GM19035 (cell line): ENCODE measurements at regions not wholly inside any gene's neighbourhood (a gene's known extent, or its start where the extent isn't known, plus 50 kb on each side); places are given as distances from the start of the nearest gene placed in this dataset.

Experiments used
- ATAC-seq: cut with Tn5 transposase; IDR thresholded peaks from one replicate; pipeline ENCODE4 v1.9.1; 2021; ENCODE audit not compliant: unreplicated experiment

GRCh38 chr5:4164167-4164566, 568.5 kb downstream of the IRX1 start:
- ATAC-seq, result no peak

GRCh38 chr5:4180703-4181102, 585.1 kb downstream of the IRX1 start:
- ATAC-seq, result no peak

- no peak for ATAC-seq
Measured at GRCh38 chr5:4182144-4182543, 586.5 kb downstream of the IRX1 start.

DNA sequence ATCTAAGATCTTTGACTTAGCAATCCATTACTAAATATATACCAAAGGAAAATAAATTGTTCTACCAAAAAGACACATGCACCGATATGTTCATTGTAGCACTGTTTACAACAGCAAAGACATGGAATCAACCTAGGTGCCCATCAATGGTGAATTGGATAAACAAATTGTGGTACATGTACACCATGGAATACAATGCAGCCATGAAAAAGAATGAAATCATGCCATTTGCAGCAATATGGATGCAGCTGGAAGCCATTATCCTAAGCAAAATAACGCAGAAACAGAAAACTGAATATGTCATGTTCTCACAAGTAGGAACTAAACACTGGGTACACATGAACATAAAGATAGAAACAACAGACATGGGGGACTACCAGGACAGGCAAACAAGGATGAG, 589.5 kb downstream of the IRX1 start:
- no peak for ATAC-seq

GRCh38 chr5:4188704-4189103, 593.1 kb downstream of the IRX1 start:
- no peak for ATAC-seq

- ATAC-seq, result no peak
Measured at GRCh38 chr5:4189317-4189716, 593.7 kb downstream of the IRX1 start.

DNA sequence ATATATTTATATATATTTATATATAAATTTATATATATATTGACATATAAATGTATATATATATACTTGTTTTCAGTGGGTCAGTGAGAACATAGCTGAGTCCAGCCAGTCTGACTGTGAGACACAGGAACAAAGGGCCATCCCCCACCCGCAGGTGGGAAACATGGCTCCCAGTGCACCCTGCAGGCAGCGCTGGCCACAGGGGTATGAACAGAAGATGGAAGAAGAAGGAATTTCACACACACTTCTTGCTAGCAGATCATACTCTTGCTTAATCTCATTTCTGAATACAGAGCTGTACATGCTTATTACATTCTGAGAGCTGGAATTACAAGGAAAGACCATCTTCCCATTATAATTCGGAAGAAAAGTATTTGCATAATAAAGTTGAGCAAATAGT, 595.4 kb downstream of the IRX1 start:
- no peak for ATAC-seq

GRCh38 chr5:4191703-4192102, 596.1 kb downstream of the IRX1 start:
- ATAC-seq, result no peak

GRCh38 chr5:4192111-4192510, 596.5 kb downstream of the IRX1 start:
- no peak for ATAC-seq

DNA sequence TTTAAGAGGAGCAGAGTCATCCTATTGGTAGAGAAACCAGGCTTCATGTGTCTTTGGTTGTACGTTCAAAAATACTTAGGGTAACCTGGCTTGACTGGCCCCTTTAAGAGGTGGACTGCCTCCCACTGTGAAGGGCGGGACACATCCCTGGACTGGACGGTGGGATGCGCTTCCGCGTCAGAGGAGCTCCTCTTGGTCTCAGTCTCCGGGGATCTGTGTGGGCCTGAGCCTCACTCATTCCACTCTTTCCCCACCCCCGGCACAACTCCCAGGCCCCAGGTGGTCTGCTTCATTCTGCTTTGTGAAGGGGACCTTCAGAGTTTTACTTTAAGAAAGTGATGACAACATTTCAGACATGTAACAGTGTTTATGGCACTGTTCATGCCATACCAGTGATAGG, 601.1 kb downstream of the IRX1 start:
- ATAC-seq, result no peak

- no peak for ATAC-seq
Measured at GRCh38 chr5:4197151-4197550, 601.5 kb downstream of the IRX1 start.

DNA sequence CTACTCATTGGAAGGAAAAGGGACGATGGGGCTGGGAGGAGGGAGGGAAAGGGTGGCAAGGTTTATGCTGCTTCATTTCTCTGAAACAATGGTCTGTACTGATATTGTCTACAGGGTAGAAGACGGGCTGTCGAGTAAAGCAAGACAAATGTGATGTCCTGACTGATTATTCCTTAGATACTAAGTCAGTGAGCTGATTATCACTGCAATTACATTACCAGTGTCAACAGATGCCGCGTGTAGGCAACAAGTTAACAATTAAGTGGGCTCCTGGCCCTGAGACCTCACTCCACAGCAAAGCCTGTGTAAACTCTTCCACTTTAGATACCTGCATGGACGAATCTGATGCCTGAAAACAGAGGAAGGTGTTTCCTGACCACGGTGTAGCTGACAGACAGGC, 602.8 kb downstream of the IRX1 start:
- no peak for ATAC-seq

DNA sequence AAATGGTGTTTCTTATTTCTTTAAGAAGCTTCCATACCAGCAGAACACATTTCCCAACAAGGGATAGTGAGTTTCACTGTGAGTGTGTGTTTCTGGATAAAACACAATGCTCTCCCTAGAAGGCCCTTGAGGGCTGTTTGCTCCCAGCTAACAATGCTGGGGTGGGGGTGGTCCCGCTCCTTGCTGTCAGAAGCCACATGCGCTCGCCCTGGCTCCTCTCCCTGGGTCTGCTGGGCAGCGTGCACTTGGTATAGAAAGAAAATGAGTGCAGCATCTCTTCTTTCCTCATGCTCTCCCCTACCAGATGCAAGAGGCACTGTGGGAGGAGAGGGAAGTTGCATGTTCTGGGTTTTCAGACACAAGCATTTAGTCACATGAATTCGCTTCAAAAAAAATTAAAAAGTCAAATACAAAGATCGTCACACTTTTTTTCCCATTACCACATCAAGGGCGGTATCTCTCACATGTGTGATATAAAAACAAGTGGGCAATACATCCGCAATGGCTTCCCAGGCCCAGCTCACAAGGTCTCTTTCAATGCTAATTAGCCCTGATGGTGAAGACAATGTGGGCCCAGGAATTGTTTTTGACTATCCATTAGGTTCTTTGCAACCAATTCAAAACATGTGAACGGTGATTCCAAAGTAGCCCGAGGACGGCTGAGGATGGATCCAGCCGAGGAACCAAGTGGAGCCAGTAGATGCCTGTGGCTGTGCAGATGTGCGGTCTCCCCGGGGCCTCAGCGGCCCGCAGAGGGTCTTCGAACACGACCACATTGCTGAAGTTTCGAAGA, 603.6 kb downstream of the IRX1 start:
- ATAC-seq, result no peak

DNA sequence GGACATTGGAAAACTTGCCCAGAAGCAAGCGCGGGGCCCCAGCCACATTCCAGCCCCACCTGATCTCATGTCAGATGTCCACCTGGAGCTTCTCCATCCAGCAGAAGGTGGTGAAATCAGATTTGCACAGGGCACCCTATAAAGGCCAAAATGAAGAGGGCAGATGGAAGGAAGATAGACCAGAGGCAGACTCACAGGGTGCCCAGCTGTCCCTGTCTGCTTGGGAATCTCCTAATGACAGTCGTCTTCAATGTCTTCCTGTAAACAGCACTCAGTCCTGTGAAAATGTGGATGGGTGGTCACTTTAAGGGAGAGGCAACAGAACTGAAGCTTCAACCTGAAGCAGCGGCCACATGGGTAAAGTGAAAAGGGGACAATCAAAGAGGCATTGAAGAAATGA, 607.5 kb downstream of the IRX1 start:
- ATAC-seq, result no peak

DNA sequence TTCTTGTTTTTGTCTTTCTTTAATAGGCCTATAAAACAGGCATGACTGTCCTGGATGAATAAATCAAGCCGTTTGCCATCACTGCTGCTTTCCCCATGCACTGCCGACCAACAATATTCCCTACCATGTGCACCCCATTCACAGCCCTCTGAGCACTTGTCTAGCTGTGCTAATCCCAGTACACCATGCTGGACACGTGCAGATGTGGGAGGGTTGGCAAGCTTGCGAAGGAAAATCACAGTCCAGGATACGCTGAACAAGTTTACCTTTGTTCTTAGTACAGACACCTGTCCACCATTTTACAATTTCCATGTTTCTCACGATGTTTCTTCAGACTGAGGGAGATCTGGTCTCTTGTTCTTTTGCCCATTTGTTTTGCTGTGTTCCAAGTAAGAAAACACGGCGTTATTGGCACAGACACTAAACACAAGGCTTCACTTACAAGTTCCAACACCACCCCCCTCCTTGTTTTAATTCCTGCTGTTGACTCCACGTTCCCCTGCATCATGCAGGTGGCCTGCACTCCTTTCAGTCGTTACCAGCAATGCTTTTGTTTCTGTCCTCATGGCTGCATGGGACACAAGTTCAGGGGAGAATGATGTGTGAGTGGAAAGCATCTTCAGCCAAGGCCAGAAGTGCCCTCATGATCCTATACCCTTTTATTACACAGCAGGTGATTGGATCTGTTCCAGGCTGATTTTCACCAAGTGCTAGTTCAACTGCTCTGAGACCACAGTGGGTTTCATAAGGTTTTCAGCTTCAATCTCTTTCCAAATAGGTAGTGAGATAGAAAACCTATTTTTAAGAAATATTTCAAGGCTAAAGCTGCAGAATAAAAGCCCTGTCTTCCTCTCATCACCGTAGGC, 608.9 kb downstream of the IRX1 start:
- ATAC-seq, result no peak

DNA sequence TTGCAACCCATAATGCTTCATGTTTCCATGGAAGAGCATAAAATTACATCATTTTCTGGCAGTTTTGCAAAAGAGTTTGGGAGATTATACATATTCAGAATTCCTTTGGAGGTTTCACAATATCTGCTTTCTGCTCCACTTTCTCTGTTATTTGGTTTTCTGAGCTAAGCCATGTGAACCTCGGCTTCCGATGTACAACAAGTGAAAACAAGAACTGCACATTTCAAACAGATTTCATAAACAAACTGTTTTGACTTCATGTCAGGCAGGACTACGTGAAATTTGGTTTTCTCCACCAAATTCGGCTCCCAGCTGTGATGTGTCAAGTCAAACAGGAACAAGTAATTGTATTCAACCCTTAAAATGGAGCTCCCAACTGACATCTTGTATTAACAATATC, 609.8 kb downstream of the IRX1 start:
- no peak for ATAC-seq

- no peak for ATAC-seq
Measured at GRCh38 chr5:4206127-4206526, 610.5 kb downstream of the IRX1 start.

GRCh38 chr5:4207486-4207885, 611.9 kb downstream of the IRX1 start:
- no peak for ATAC-seq

DNA sequence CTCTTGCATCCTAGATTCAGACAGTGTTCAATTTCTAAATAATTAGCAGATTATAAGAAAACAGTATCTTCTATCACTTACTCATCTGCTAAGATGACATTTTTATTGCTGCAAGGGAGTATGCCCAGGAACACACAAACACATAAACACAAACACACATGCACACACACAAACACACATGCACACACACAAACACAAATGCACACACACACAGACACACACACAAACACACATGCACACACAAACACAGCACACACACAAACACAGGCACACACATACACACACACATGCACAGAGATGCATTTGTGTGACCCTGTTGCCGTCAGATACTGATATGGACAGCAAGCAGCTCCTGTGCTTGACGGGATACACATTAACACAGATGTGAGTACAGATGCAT, 612.9 kb downstream of the IRX1 start:
- ATAC-seq, result no peak

DNA sequence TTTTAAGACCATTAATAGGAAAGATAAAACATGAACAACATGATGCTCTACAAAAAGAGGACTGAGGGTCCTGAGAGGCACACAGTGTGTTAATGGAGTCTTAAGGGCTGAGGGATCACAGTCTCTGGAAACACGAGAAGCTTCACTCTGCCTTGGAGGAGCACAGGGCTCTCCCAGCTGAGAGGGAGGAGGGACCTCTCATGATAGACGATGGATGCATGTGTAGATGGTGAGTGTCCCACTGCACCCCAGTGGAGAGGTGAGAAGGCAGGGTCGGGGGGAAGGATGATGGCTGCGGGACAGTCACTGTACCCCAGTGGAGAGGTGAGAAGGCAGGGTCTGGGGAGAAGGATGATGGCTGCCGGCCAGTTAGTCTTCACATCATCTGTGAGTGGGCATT, 613.4 kb downstream of the IRX1 start:
- ATAC-seq, result no peak

- no peak for ATAC-seq
Measured at GRCh38 chr5:4212071-4212739, 616.6 kb downstream of the IRX1 start.
